HG02870 (cell line): ENCODE measurements at regions not wholly inside any gene's neighbourhood (a gene's known extent, or its start where the extent isn't known, plus 50 kb on each side); places are given as distances from the start of the nearest gene placed in this dataset.

Experiments
- ATAC-seq: cut with Tn5 transposase; IDR thresholded peaks from one replicate; pipeline ENCODE4 v1.9.1; 2021; ENCODE audit warnings: mild to moderate bottlenecking, moderate library complexity; ENCODE audit not compliant: unreplicated experiment

GRCh38 chr12:40551466-40551865, 140.8 kb upstream of the CNTN1 start:
- no peak for ATAC-seq

- no peak for ATAC-seq
Observed at GRCh38 chr12:40552868-40553267, 139.4 kb upstream of the CNTN1 start.

GRCh38 chr12:40557980-40558379, 134.3 kb upstream of the CNTN1 start:
- ATAC-seq = no peak

GRCh38 chr12:40559865-40560264, 132.4 kb upstream of the CNTN1 start:
- ATAC-seq = peak; percentile 70

GRCh38 chr12:40560848-40561247, 131.4 kb upstream of the CNTN1 start:
- peak; percentile 35 for ATAC-seq

GRCh38 chr12:40561395-40561966, 130.8 kb upstream of the CNTN1 start:
- ATAC-seq = no peak

GRCh38 chr12:40565029-40565633, 127.1 kb upstream of the CNTN1 start:
- no peak for ATAC-seq

GRCh38 chr12:40566271-40566670, 126.0 kb upstream of the CNTN1 start:
- no peak for ATAC-seq

- no peak for ATAC-seq
Observed at GRCh38 chr12:40569626-40570179, 122.5 kb upstream of the CNTN1 start.

GRCh38 chr12:40573024-40573423, 119.2 kb upstream of the CNTN1 start:
- ATAC-seq = no peak

- no peak for ATAC-seq
Observed at GRCh38 chr12:40575987-40576386, 116.3 kb upstream of the CNTN1 start.

GRCh38 chr12:40577834-40578233, 114.4 kb upstream of the CNTN1 start:
- no peak for ATAC-seq

- ATAC-seq = no peak
Observed at GRCh38 chr12:40579687-40580086, 112.6 kb upstream of the CNTN1 start.

- no peak for ATAC-seq
Observed at GRCh38 chr12:40580346-40580745, 111.9 kb upstream of the CNTN1 start.

- ATAC-seq = no peak
Observed at GRCh38 chr12:40581889-40582288, 110.3 kb upstream of the CNTN1 start.

GRCh38 chr12:40583743-40584142, 108.5 kb upstream of the CNTN1 start:
- ATAC-seq = no peak

- ATAC-seq = no peak
Observed at GRCh38 chr12:40584763-40585162, 107.5 kb upstream of the CNTN1 start.

- ATAC-seq = no peak
Observed at GRCh38 chr12:40586823-40587222, 105.4 kb upstream of the CNTN1 start.

- ATAC-seq = no peak
Observed at GRCh38 chr12:40587421-40587820, 104.8 kb upstream of the CNTN1 start.

- no peak for ATAC-seq
Observed at GRCh38 chr12:40587970-40588369, 104.3 kb upstream of the CNTN1 start.

GRCh38 chr12:40597133-40597532, 95.1 kb upstream of the CNTN1 start:
- no peak for ATAC-seq

- ATAC-seq = no peak
Observed at GRCh38 chr12:40598073-40598472, 94.2 kb upstream of the CNTN1 start.

GRCh38 chr12:40602562-40602961, 89.7 kb upstream of the CNTN1 start:
- no peak for ATAC-seq
